Spleen (tissue), 11 donors: ENCODE measurements at regions not wholly inside any gene's neighbourhood (a gene's known extent, or its start where the extent isn't known, plus 50 kb on each side); places are given as distances from the start of the nearest gene placed in this dataset.
"Not testable (repeated sequence)": the region's sequence is repeated elsewhere in the genome, so short reads cannot be mapped to it uniquely, and the experiment has no call there.

Experiments used
- DNase-seq: peaks from one replicate; pipeline ENCODE4 v3.0.0-alpha.2; 2020
- H3K27ac ChIP-seq, 8 donors: fragments of 200-600 bp; sonication (generic) in 7 of 8; 1 replicate in 4 of 8; 2 replicates in 4 of 8; pipeline versions ENCODE4 v1.5.0 to v1.8.0; 2016 to 2021; ENCODE audit warnings: inconsistent platforms in 4 of 8, mild to moderate bottlenecking in 4 of 8, moderate library complexity in 1 of 8
- H3K27me3 ChIP-seq, 7 donors: fragments of 200-600 bp; sonication (generic) in 6 of 7; replicated peaks in 1 of 7; 1 replicate in 4 of 7; 2 replicates in 3 of 7; pipeline versions ENCODE4 v1.5.0 to v1.8.0; 2016 to 2021; ENCODE audit warnings: inconsistent platforms in 3 of 7, mild to moderate bottlenecking in 1 of 7
- H3K36me3 ChIP-seq, 6 donors: fragments of 200-600 bp; sonication (generic) in 5 of 6; 1 replicate in 4 of 6; 2 replicates in 2 of 6; pipeline versions ENCODE4 v1.5.0 to v1.8.0; 2016 to 2021; ENCODE audit warnings: inconsistent platforms in 2 of 6
- H3K4me1 ChIP-seq, 6 donors: fragments of 200-600 bp; sonication (generic) in 5 of 6; 1 replicate in 3 of 6; 2 replicates in 3 of 6; pipeline versions ENCODE4 v1.5.0 to v1.8.0; 2016 to 2021; ENCODE audit warnings: inconsistent platforms in 3 of 6
- H3K4me3 ChIP-seq, 8 donors: fragments of 200-600 bp; sonication (generic) in 7 of 8; 1 replicate in 4 of 8; 2 replicates in 4 of 8; pipeline versions ENCODE4 v1.5.0 to v1.8.0; 2016 to 2021; ENCODE audit warnings: inconsistent platforms in 4 of 8, mild to moderate bottlenecking in 4 of 8, moderate library complexity in 2 of 8
- H3K9me3 ChIP-seq, 8 donors: fragments of 200-600 bp; sonication (generic) in 7 of 8; 1 replicate in 4 of 8; 2 replicates in 4 of 8; pipeline versions ENCODE4 v1.5.0 to v1.8.0; 2016 to 2021; ENCODE audit warnings: inconsistent platforms in 4 of 8
- CTCF ChIP-seq, 11 experiments: fragments of 200-600 bp in 7 of 11; fragments of 450-650 bp in 4 of 11; sonication (generic) in 4 of 11; IDR thresholded peaks in 8 of 11; conservative IDR thresholded peaks in 3 of 11; 1 replicate in 7 of 11; 2 replicates in 4 of 11; pipeline versions ENCODE4 v1.4.0 to v1.8.0; 2016 to 2021; ENCODE audit warnings: antibody characterized with exemption in 11 of 11, inconsistent platforms in 4 of 11, mild to moderate bottlenecking in 1 of 11
- POLR2A ChIP-seq, 3 donors: fragments of 450-650 bp; IDR thresholded peaks; one replicate each; pipeline ENCODE4 v1.5.1; 2017; ENCODE audit warnings: antibody characterized with exemption in 3 of 3, mild to moderate bottlenecking in 1 of 3
- POLR2AphosphoS5 ChIP-seq, 3 donors: sonication (generic); formaldehyde crosslinking; IDR thresholded peaks; one replicate each; pipeline ENCODE4 v1.5.1; 2017; ENCODE audit warnings: antibody characterized with exemption in 3 of 3
- WGBS, 5 donors: extraction: QIAGEN DNeasy Blood & Tissue Kit in 3 of 5; methylation state at CpG; one replicate each; pipeline versions ENCODE4 v1.1.5 to v1.1.7; 2013 to 2018; 5-methylcytosine and 5-hydroxymethylcytosine counted together
- intact Hi-C: fragments of 100-400 bp; cut with DNase I; formaldehyde crosslinking; loops from one replicate; pipeline ENCODE4 v1.15.0; 2023; ENCODE audit warnings: low total_unique reads
- donor health status: healthy with polysubstance abuse.
- donor health status: DM: no; HTN: no; CAD: no; lungs with moderate emphysema.
- donor health status: DM: no; HTN: no; CAD: no.
- donor health status: Bipolar disorder and iron deficiency.
- donor health status: healthy.
- donor health status: DM: no; HTN: no; CAD: no.
- donor health status: DM: yes; HTN: yes; CAD: no.

- Histone ChIP-seq H3K4me3 (no peak overlapping the region), H3K36me3 (no peaks in the 10 kb centered on the region), H3K27me3 (no peaks in the 10 kb centered on the region), H3K27ac (no peak overlapping the region), H3K9me3 (peaks cover 0 to 14% (median 2%) of the 10 kb centered on the region in 8 donors), H3K4me1 (no peaks in the 10 kb centered on the region)
- WGBS, 5 donors: 75 to 84% (median 80%) methylated on average over 4 to 5 of the region's 5 CpGs
- intact Hi-C loops: no loop called here
- no peak for DNase-seq
- no peak for TF ChIP-seq POLR2AphosphoS5 (IDR thresholded peaks at IDR 0.05)
- TF ChIP-seq CTCF (IDR thresholded peaks at IDR 0.05 in 8 of 11, conservative IDR thresholded peaks at IDR 0.05 in 3 of 11): no peak
- TF ChIP-seq POLR2A (IDR thresholded peaks at IDR 0.05): no peak
Measured at GRCh38 chr20:60180986-60181385, 222.8 kb downstream of the CDH26 start.

DNA sequence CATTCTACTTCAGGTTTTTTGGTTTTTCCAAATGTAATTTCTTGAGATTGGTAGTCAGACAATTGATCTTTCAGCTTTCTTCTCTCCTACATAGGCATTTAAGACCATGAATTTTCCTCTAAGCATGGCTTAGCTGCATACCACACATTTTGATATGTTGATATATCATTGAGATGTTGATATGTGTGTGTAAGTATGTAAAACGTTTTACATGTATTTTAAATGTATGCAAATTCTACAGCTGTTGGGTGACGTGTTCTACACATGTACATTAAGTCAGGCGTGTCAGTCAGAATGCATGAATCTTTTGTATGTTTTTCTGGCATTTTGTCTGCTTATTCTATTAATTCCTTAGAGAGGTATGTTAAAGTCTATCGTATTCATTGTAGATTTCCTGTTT, 228.2 kb downstream of the CDH26 start:
- 74 to 84% (median 79%) methylated on average over 4 of the region's 4 CpGs for WGBS, 5 donors
- Histone ChIP-seq H3K27me3 (peaks cover 0 to 6% (median 0%) of the 10 kb centered on the region in 7 donors), H3K27ac (no peak overlapping the region), H3K4me3 (no peak overlapping the region), H3K4me1 (no peaks in the 10 kb centered on the region), H3K9me3 (peaks cover 0 to 14% (median 2%) of the 10 kb centered on the region in 8 donors), H3K36me3 (no peaks in the 10 kb centered on the region)
- DNase-seq: no peak
- intact Hi-C loops: no loop called here
- TF ChIP-seq POLR2A (IDR thresholded peaks at IDR 0.05): no peak
- TF ChIP-seq CTCF (IDR thresholded peaks at IDR 0.05 in 8 of 11, conservative IDR thresholded peaks at IDR 0.05 in 3 of 11): no peak
- no peak for TF ChIP-seq POLR2AphosphoS5 (IDR thresholded peaks at IDR 0.05)

GRCh38 chr20:60187683-60188082, 229.5 kb downstream of the CDH26 start:
- peaks cover 0 to 12% (median 0%) of the 10 kb centered on the region in 7 donors for H3K27me3 ChIP-seq
- H3K36me3 ChIP-seq: no peaks in the 10 kb centered on the region
- H3K27ac ChIP-seq: no peak overlapping the region
- H3K4me3 ChIP-seq: no peak overlapping the region
- TF ChIP-seq POLR2A (IDR thresholded peaks at IDR 0.05) (no peak), CTCF (IDR thresholded peaks at IDR 0.05 in 8 of 11, conservative IDR thresholded peaks at IDR 0.05 in 3 of 11) (no peak), POLR2AphosphoS5 (IDR thresholded peaks at IDR 0.05) (no peak)
- H3K4me1 ChIP-seq: no peaks in the 10 kb centered on the region
- intact Hi-C loops: no loop called here
- no peak for DNase-seq
- H3K9me3 ChIP-seq: peaks cover 0 to 14% (median 2%) of the 10 kb centered on the region in 8 donors

DNA sequence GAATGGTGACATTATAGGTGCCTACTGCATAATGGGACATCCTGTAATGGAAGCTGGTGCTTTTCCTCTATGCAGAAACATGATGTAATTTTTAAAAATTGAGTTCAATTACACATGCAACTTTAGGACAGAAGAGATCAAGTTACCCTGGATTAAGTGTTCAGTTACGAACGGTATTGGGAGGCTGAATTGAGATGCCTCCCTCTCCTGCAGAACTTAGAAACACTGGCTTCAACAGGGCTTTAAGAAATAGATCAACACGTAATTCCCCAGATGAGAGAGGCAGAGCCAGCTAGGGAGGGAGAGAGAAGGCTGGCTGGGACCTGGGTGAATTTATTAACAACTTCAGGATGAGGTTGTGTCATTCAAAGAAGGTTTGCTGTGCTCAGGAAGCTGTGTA, 232.8 kb downstream of the CDH26 start:
- Histone ChIP-seq H3K27me3 (peaks cover 0 to 12% (median 0%) of the 10 kb centered on the region in 7 donors), H3K27ac (no peak overlapping the region), H3K36me3 (no peaks in the 10 kb centered on the region), H3K4me1 (no peaks in the 10 kb centered on the region), H3K4me3 (no peak overlapping the region), H3K9me3 (peaks cover 0 to 8% (median under 1%) of the 10 kb centered on the region in 8 donors)
- intact Hi-C loops: no loop called here
- no peak for DNase-seq
- 73 to 88% (median 82%) methylated on average over 3 of the region's 3 CpGs for WGBS, 5 donors
- TF ChIP-seq POLR2AphosphoS5 (IDR thresholded peaks at IDR 0.05) (no peak), POLR2A (IDR thresholded peaks at IDR 0.05) (no peak)

DNA sequence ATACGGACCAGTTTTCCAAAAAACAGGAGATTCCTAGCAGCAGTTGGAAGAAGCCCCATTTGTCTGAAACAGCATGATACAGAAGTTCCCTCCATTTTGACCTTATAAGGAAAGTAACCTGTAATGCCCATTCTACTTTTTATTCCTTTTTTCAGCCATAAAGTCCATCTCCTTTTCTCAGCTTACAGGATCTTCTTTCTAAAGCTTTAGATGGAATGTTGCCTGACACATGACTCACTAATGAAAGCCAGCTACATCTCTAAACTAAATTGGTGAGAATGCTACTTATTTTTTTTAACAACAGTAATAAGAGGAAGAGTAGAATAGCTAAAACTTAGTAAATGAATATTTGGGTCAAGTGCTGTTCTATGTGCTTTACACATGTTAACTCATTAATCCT, 234.1 kb downstream of the CDH26 start:
- no peaks in the 10 kb centered on the region for H3K4me1 ChIP-seq
- no peak overlapping the region for H3K4me3 ChIP-seq
- 77 to 96% (median 85%) methylated on average over 1 of the region's 1 CpG for WGBS, 5 donors
- H3K27me3 ChIP-seq: peaks cover 0 to 12% (median 0%) of the 10 kb centered on the region in 7 donors
- intact Hi-C loops: no loop called here
- no peaks in the 10 kb centered on the region for H3K36me3 ChIP-seq
- no peak overlapping the region for H3K27ac ChIP-seq
- no peak for DNase-seq
- TF ChIP-seq CTCF (IDR thresholded peaks at IDR 0.05 in 8 of 11, conservative IDR thresholded peaks at IDR 0.05 in 3 of 11): no peak
- TF ChIP-seq POLR2AphosphoS5 (IDR thresholded peaks at IDR 0.05): no peak
- peaks cover 0 to 12% (median 0%) of the 10 kb centered on the region in 8 donors for H3K9me3 ChIP-seq

GRCh38 chr20:60199132-60199531, 240.9 kb downstream of the CDH26 start:
- peaks cover 0 to 27% (median 13%) of the 10 kb centered on the region in 8 donors for H3K9me3 ChIP-seq
- intact Hi-C loops, H3K36me3 ChIP-seq, DNase-seq, H3K4me3 ChIP-seq, H3K4me1 ChIP-seq, H3K27ac ChIP-seq: not testable (repeated sequence)
- H3K27me3 ChIP-seq: peaks cover 0 to 11% (median 0%) of the 10 kb centered on the region in 7 donors
- 82 to 97% (median 93%) methylated on average over 3 of the region's 3 CpGs for WGBS, 5 donors
